Liver (tissue), 8 donors: ENCODE measurements at regions not wholly inside any gene's neighbourhood (a gene's known extent, or its start where the extent isn't known, plus 50 kb on each side); places are given as distances from the start of the nearest gene placed in this dataset.

ENCODE experiments used
- DNase-seq: peaks from one replicate; pipeline ENCODE4 v3.0.0-alpha.2; 2017; ENCODE audit warnings: low spot score
- H3K27ac ChIP-seq, 2 donors: one replicate each; pipeline ENCODE4 v1.7.0; 2013; ENCODE audit warnings: inconsistent platforms in 2 of 2, low read length in 2 of 2, control low read depth in 1 of 2, low read depth in 1 of 2, mild to moderate bottlenecking in 1 of 2
- H3K27me3 ChIP-seq, 4 donors: one replicate each; pipeline versions ENCODE4 v1.6.1 to v1.7.0; 2013; ENCODE audit warnings: low read length in 3 of 4, inconsistent platforms in 1 of 4, mild to moderate bottlenecking in 1 of 4, moderate library complexity in 1 of 4; ENCODE audit not compliant: control insufficient read depth in 4 of 4, insufficient read depth in 4 of 4
- H3K36me3 ChIP-seq, 4 donors: one replicate each; pipeline versions ENCODE4 v1.6.1 to v1.7.0; 2013; ENCODE audit warnings: low read length in 3 of 4, mild to moderate bottlenecking in 3 of 4, low read depth in 1 of 4, moderate library complexity in 1 of 4; ENCODE audit not compliant: control insufficient read depth in 4 of 4, insufficient read depth in 3 of 4
- H3K4me1 ChIP-seq, 4 donors: one replicate each; pipeline versions ENCODE4 v1.6.1 to v1.7.0; 2013; ENCODE audit warnings: low read length in 3 of 4, mild to moderate bottlenecking in 3 of 4, moderate library complexity in 1 of 4; ENCODE audit not compliant: control insufficient read depth in 4 of 4, insufficient read depth in 4 of 4
- H3K4me3 ChIP-seq, 3 donors: one replicate each; pipeline versions ENCODE4 v1.6.1 to v1.7.0; 2013; ENCODE audit warnings: low read length in 3 of 3, control low read depth in 1 of 3, low read depth in 1 of 3, mild to moderate bottlenecking in 1 of 3
- H3K9ac ChIP-seq, 2 donors: one replicate each; pipeline ENCODE4 v1.7.0; 2013; ENCODE audit warnings: low read length in 2 of 2, mild to moderate bottlenecking in 2 of 2, moderate library complexity in 2 of 2, control low read depth in 1 of 2, low read depth in 1 of 2
- H3K9me3 ChIP-seq, 4 donors: one replicate each; pipeline versions ENCODE4 v1.6.1 to v1.7.0; 2013; ENCODE audit warnings: low read length in 3 of 4; ENCODE audit not compliant: control insufficient read depth in 4 of 4
- FOXA1 ChIP-seq: IDR thresholded peaks from 2 replicates; pipeline ENCODE4 v1.6.1; 2016; ENCODE audit warnings: antibody characterized with exemption
- GABPA ChIP-seq, 2 donors: IDR thresholded peaks in 1 of 2; conservative IDR thresholded peaks in 1 of 2; 2 replicates each; pipeline ENCODE4 v1.6.1; 2016; ENCODE audit warnings: antibody characterized with exemption in 2 of 2, mild to moderate bottlenecking in 1 of 2, moderate library complexity in 1 of 2
- HNF4A ChIP-seq, 2 donors: conservative IDR thresholded peaks; 2 replicates each; pipeline ENCODE4 v1.6.1; 2016; ENCODE audit warnings: antibody characterized with exemption in 2 of 2, mild to moderate bottlenecking in 2 of 2
- JUND ChIP-seq, 2 donors: IDR thresholded peaks; 2 replicates each; pipeline ENCODE4 v1.6.1; 2016; ENCODE audit warnings: antibody characterized with exemption in 2 of 2
- RAD21 ChIP-seq, 2 donors: IDR thresholded peaks; 2 replicates each; pipeline ENCODE4 v1.6.1; 2016; ENCODE audit warnings: antibody characterized with exemption in 2 of 2, mild to moderate bottlenecking in 2 of 2
- REST ChIP-seq: IDR thresholded peaks from 2 replicates; pipeline ENCODE4 v1.6.1; 2016; ENCODE audit warnings: antibody characterized with exemption, mild to moderate bottlenecking
- RXRA ChIP-seq, 2 donors: IDR thresholded peaks; 2 replicates each; pipeline ENCODE4 v1.6.1; 2017 to 2018; ENCODE audit warnings: antibody characterized with exemption in 2 of 2, mild to moderate bottlenecking in 1 of 2
- SP1 ChIP-seq: IDR thresholded peaks from 2 replicates; pipeline ENCODE4 v1.6.1; 2018; ENCODE audit warnings: antibody characterized with exemption, mild to moderate bottlenecking
- TAF1 ChIP-seq: conservative IDR thresholded peaks from 2 replicates; pipeline ENCODE4 v1.6.1; 2016; ENCODE audit warnings: antibody characterized with exemption, mild to moderate bottlenecking
- YY1 ChIP-seq: IDR thresholded peaks from 2 replicates; pipeline ENCODE4 v1.6.1; 2016; ENCODE audit warnings: antibody characterized with exemption, mild to moderate bottlenecking
- WGBS: extraction: QIAGEN DNeasy Blood & Tissue Kit; methylation state at CpG from one replicate; pipeline ENCODE4 v1.1.7; 2013; 5-methylcytosine and 5-hydroxymethylcytosine counted together
- TF ChIP-seq, protein P1 (sequence below): IDR thresholded peaks from 2 replicates; pipeline ENCODE4 v1.6.1; 2016; ENCODE audit warnings: antibody characterized with exemption
- TF ChIP-seq, protein P2 (sequence below): IDR thresholded peaks from 2 replicates; pipeline ENCODE4 v1.6.1; 2016; ENCODE audit warnings: antibody characterized with exemption
- TF ChIP-seq, protein P3 (sequence below): fragments of 150-350 bp; IDR thresholded peaks from 2 replicates; pipeline ENCODE4 v1.5.1; 2017; ENCODE audit warnings: improper control_type of control experiment, low read depth, low read length; ENCODE audit not compliant: missing input control
- donor health status: healthy.
- donor health status: healthy.
- donor health status: healthy.
- donor health status: healthy.
- donor health status: healthy.

DNA sequence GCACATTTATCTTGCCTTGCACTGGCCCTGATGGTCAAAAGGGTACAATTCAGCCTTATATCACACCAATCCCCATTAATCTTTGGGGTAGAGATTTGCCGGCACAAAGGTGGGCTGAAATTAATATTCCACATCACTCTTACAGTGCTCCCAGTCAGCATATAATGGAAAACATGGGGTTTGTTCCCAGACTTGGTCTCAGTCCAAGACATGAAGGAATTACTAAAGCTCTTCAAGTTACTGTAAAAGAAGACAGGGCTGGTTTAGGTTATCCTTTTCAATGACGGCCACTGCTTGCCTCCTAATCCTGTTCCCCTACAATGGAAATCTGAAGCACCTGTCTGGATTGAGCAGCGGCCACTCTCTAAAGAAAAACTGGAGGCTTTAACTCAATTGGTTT is 160.7 kb downstream of the IER5 start:
- no peaks in the 10 kb centered on the region for H3K27me3 ChIP-seq
- H3K9me3 ChIP-seq, result peaks cover 0 to 9% (median 2%) of the 10 kb centered on the region in 4 donors
- DNase-seq, result no peak
- TF ChIP-seq, protein P1, sequence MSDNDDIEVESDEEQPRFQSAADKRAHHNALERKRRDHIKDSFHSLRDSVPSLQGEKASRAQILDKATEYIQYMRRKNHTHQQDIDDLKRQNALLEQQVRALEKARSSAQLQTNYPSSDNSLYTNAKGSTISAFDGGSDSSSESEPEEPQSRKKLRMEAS, result no peak
- TF ChIP-seq RXRA (IDR thresholded peaks at IDR 0.05) (no peak), SP1 (no peak), GABPA (IDR thresholded peaks at IDR 0.05 in 1 of 2, conservative IDR thresholded peaks at IDR 0.05 in 1 of 2) (no peak)
- TF ChIP-seq, protein P2, sequence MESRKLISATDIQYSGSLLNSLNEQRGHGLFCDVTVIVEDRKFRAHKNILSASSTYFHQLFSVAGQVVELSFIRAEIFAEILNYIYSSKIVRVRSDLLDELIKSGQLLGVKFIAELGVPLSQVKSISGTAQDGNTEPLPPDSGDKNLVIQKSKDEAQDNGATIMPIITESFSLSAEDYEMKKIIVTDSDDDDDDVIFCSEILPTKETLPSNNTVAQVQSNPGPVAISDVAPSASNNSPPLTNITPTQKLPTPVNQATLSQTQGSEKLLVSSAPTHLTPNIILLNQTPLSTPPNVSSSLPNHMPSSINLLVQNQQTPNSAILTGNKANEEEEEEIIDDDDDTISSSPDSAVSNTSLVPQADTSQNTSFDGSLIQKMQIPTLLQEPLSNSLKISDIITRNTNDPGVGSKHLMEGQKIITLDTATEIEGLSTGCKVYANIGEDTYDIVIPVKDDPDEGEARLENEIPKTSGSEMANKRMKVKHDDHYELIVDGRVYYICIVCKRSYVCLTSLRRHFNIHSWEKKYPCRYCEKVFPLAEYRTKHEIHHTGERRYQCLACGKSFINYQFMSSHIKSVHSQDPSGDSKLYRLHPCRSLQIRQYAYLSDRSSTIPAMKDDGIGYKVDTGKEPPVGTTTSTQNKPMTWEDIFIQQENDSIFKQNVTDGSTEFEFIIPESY, result no peak
- no peak overlapping the region for H3K9ac ChIP-seq
- WGBS, result 95% methylated on average over 3 of the region's 3 CpGs
- H3K4me1 ChIP-seq, result no peaks in the 10 kb centered on the region
- no peak overlapping the region for H3K27ac ChIP-seq
- no peaks in the 10 kb centered on the region for H3K36me3 ChIP-seq
- no peak overlapping the region for H3K4me3 ChIP-seq

- H3K9ac ChIP-seq, result no peak overlapping the region
- no peak overlapping the region for H3K4me3 ChIP-seq
- no peaks in the 10 kb centered on the region for H3K4me1 ChIP-seq
- peaks cover 0 to 8% (median 2%) of the 10 kb centered on the region in 4 donors for H3K9me3 ChIP-seq
- no peaks in the 10 kb centered on the region for H3K36me3 ChIP-seq
- H3K27ac ChIP-seq, result no peak overlapping the region
- WGBS, result 82% methylated on average over 2 of the region's 2 CpGs
- no peaks in the 10 kb centered on the region for H3K27me3 ChIP-seq
- no peak for DNase-seq
- TF ChIP-seq, protein P2, result no peak
- TF ChIP-seq GABPA (IDR thresholded peaks at IDR 0.05 in 1 of 2, conservative IDR thresholded peaks at IDR 0.05 in 1 of 2) (no peak), SP1 (no peak), HNF4A (conservative IDR thresholded peaks at IDR 0.05) (no peak), JUND (IDR thresholded peaks at IDR 0.05) (no peak)
- TF ChIP-seq, protein P3, sequence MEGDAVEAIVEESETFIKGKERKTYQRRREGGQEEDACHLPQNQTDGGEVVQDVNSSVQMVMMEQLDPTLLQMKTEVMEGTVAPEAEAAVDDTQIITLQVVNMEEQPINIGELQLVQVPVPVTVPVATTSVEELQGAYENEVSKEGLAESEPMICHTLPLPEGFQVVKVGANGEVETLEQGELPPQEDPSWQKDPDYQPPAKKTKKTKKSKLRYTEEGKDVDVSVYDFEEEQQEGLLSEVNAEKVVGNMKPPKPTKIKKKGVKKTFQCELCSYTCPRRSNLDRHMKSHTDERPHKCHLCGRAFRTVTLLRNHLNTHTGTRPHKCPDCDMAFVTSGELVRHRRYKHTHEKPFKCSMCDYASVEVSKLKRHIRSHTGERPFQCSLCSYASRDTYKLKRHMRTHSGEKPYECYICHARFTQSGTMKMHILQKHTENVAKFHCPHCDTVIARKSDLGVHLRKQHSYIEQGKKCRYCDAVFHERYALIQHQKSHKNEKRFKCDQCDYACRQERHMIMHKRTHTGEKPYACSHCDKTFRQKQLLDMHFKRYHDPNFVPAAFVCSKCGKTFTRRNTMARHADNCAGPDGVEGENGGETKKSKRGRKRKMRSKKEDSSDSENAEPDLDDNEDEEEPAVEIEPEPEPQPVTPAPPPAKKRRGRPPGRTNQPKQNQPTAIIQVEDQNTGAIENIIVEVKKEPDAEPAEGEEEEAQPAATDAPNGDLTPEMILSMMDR, result no peak
Measured at GRCh38 chr1:181250038-181250437, 161.5 kb downstream of the IER5 start.

- Histone ChIP-seq H3K4me3 (no peak overlapping the region), H3K27me3 (no peaks in the 10 kb centered on the region), H3K9me3 (peaks cover 0 to 1% (median 0%) of the 10 kb centered on the region in 4 donors), H3K36me3 (no peaks in the 10 kb centered on the region), H3K9ac (no peak overlapping the region), H3K4me1 (no peaks in the 10 kb centered on the region), H3K27ac (no peak overlapping the region)
- WGBS, result 76% methylated on average over 5 of the region's 5 CpGs
- no peak for DNase-seq
- TF ChIP-seq RAD21 (IDR thresholded peaks at IDR 0.05), result no peak
- TF ChIP-seq FOXA1, result no peak
- TF ChIP-seq YY1, result no peak
- TF ChIP-seq HNF4A (conservative IDR thresholded peaks at IDR 0.05), result peak in 1 of 2 donors; percentile 8
- TF ChIP-seq TAF1, result no peak
- peak in 1 of 2 donors; percentile 24 for TF ChIP-seq JUND (IDR thresholded peaks at IDR 0.05)
- TF ChIP-seq, protein P3, result no peak
- TF ChIP-seq REST, result no peak
Measured at GRCh38 chr1:181251001-181251712, 162.7 kb downstream of the IER5 start.
